Activated naive CD4-positive, alpha-beta T cell treated with anti-CD3 and anti-CD28 coated beads, Interleukin-2, amount 10 ng/mL, durations not matched to agents 7 days and 5 days (primary cell): ENCODE measurements at regions not wholly inside any gene's neighbourhood (a gene's known extent, or its start where the extent isn't known, plus 50 kb on each side); places are given as distances from the start of the nearest gene placed in this dataset.
"Not testable (repeated sequence)": the region's sequence is repeated elsewhere in the genome, so short reads cannot be mapped to it uniquely, and the experiment has no call there.

Source experiments
- CTCF ChIA-PET: fragments of 350-600 bp; sonication (Branson Sonifier 250); formaldehyde crosslinking; loops from one replicate; lab custom pipeline; 2021; ENCODE audit warnings: antibody characterized with exemption; lab: Charles Lee
- DNase-seq: peaks from one replicate; pipeline ENCODE4 v3.0.0-alpha.2; 2020
- H3K27ac Mint-ChIP-seq: one replicate; pipeline ENCODE4 v1.8.0; 2021; ENCODE audit warnings: mild to moderate bottlenecking, moderate library complexity, mixed read lengths
- H3K27me3 Mint-ChIP-seq: one replicate; pipeline ENCODE4 v1.8.0; 2021; ENCODE audit warnings: mild to moderate bottlenecking, mixed read lengths
- H3K36me3 Mint-ChIP-seq: one replicate; pipeline ENCODE4 v1.8.0; 2021; ENCODE audit warnings: mixed read lengths
- H3K4me1 Mint-ChIP-seq: one replicate; pipeline ENCODE4 v1.8.0; 2021; ENCODE audit warnings: mixed read lengths
- H3K4me3 Mint-ChIP-seq: one replicate; pipeline ENCODE4 v1.8.0; 2021; ENCODE audit warnings: mild to moderate bottlenecking, moderate library complexity, mixed read lengths
- H3K9me3 Mint-ChIP-seq: one replicate; pipeline ENCODE4 v1.8.0; 2021; ENCODE audit warnings: mixed read lengths

DNA sequence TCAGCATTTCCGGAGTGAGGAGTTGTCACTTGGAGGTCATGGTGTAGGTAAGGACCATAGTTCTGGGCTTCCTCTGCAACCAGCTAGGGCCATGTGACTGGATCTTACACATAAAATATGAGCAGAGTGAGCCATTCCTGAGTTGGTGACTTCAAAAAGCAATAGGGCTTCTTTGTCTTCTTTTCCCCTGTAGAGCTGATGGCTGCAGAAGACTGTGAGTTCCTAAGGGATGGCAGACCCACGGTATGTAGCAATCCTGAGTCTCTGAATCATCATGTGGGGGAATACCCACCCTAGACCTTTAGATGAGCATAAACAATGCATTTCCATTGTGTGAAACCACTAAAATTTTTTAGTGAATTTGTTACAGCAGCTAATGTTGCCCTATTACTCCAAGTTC, 151.1 kb upstream of the TBX3 start:
- Mint-ChIP-seq H3K36me3 (no peaks in the 10 kb centered on the region), H3K27ac (no peak overlapping the region), H3K4me1 (no peaks in the 10 kb centered on the region), H3K4me3 (no peak overlapping the region), H3K27me3 (no peaks in the 10 kb centered on the region), H3K9me3 (peaks cover 4% of the 10 kb centered on the region)
- CTCF ChIA-PET = no interaction called here
- no peak for DNase-seq

DNA sequence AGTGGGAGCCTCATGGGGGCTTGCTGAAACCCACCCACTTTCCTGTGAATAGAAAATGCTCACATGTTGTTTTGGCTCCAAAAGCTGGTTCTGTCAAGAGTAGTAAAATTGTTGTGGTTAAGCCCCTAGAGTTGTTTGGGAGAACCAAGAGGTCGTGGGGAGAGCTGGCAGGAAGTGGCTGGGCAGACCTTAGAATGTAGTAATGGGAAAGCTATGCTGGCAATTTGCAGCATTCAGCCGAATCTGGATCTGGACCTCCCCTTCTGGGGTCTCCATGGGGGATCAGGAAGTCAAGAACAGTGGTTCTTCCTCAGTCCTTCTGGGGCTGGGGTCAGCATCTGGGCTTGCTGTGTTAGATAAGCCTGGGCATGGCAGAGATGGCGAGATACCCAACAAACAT, 150.6 kb upstream of the TBX3 start:
- DNase-seq = no peak
- Mint-ChIP-seq H3K27ac (no peak overlapping the region), H3K36me3 (no peaks in the 10 kb centered on the region), H3K9me3 (peaks cover 3% of the 10 kb centered on the region), H3K4me1 (no peaks in the 10 kb centered on the region), H3K4me3 (no peak overlapping the region), H3K27me3 (no peaks in the 10 kb centered on the region)
- CTCF ChIA-PET = interaction anchor here (0.5 kb wide), 1 partner anchor 1850 kb away, joined by 3 read pairs; no protein-coding TSS in a partner anchor

DNA sequence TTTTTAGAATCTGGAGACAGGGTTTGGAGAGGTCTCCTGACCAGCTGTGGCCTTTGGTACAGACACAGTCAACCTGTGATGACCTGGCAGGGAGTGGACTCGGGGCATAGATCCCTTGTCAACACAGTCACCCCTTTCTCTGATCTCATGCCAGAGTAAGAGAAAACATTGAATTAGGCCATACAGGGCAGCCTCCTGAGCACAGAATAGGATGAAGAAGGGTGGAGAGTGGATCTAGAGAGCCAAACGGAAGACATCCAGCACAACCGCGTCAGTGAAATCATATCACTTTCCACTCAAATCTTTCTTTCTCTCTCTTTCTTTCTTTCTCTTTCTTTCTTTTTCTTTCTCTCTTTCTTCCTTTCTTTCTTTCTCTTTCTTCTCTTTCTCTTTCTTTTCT, 145.9 kb upstream of the TBX3 start:
- Mint-ChIP-seq H3K9me3 (peaks cover 4% of the 10 kb centered on the region), H3K4me3 (no peak overlapping the region), H3K27ac (no peak overlapping the region), H3K4me1 (no peaks in the 10 kb centered on the region), H3K27me3 (no peaks in the 10 kb centered on the region), H3K36me3 (no peaks in the 10 kb centered on the region)
- no peak for DNase-seq
- CTCF ChIA-PET = no interaction called here

DNA sequence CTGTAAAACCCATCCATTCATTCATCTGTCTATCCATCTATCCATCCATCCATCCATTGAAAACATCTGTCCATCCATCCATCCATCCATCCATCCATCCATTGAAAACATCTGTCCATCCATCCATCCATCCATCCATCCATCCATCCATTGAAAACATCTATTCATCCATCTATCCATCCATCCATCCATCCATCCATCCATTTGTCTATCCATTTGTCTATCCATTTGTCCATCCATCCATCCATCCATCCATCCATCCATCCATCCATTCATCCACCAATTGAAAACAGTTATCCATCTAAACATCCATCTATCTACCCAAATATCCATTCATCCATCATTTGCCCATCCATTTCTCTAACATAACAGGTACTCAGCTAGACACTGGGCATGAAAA, 145.3 kb upstream of the TBX3 start:
- H3K4me1 Mint-ChIP-seq, DNase-seq, H3K4me3 Mint-ChIP-seq, CTCF ChIA-PET, H3K27me3 Mint-ChIP-seq, H3K27ac Mint-ChIP-seq, H3K36me3 Mint-ChIP-seq, H3K9me3 Mint-ChIP-seq: not testable (repeated sequence)

DNA sequence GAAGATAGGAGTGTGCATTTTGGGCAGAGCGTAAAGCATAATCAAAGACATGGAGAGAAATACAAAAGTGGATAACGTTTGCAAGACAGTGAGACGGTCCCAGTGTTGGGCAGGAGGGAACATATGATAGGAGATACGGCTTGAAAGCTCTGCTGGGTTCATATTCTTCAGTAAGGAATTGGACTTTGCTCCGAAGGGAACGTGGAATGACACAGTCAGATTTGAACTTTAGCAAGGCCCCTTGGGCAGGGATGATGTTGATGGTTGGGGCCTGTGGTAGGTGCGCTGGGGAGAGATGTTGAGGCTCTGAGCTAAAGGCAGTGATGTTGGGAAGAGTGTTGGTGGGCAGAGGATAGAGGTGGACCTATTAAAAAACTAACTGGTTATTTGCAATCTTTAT, 143.5 kb upstream of the TBX3 start:
- Mint-ChIP-seq H3K27ac (no peak overlapping the region), H3K4me3 (no peak overlapping the region), H3K27me3 (no peaks in the 10 kb centered on the region), H3K4me1 (no peaks in the 10 kb centered on the region), H3K9me3 (peaks cover 7% of the 10 kb centered on the region), H3K36me3 (no peaks in the 10 kb centered on the region)
- CTCF ChIA-PET = no interaction called here
- no peak for DNase-seq

DNA sequence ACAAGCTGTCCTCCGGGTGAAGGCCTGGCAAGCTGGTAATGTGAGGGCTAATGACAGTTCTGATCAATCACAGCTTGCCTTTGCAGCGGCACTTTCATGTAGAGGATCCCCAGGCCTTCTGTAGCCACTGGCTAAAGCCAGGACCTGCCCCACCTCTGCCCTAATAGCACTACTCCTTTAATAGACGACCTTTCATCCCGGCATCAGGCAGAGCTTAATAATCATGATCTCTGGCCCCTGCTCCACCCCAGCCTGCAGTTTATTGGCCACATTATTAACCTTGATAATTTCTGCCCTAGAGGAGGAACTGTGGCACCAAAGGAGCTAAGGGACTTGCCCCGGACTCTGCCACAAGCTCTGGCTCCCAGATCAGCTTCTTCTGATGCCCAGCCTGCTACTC, 142.3 kb upstream of the TBX3 start:
- H3K27ac Mint-ChIP-seq = no peak overlapping the region

DNA sequence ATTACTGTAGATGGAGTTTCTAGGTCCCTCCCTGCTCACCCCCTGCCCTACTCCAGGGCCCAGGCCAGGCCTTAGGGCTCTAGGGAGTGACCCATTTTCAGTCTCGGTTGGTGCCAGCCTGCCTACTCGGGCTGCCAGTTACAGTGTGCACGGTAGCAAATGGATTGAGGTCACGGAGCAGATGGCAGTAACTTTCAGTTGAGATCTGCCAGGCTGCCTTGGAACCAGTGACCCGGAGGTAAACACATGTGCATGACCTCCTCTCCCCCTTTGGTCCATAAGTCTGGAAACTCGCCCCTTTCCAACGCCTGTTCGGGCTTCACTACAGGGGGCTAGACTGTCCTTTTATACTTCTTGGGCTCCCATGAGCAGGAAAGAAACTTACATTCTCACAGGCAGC, 139.7 kb upstream of the TBX3 start:
- peaks cover 7% of the 10 kb centered on the region for H3K9me3 Mint-ChIP-seq
- H3K27ac Mint-ChIP-seq = no peak overlapping the region
- H3K4me3 Mint-ChIP-seq = no peak overlapping the region
- CTCF ChIA-PET = no interaction called here
- H3K27me3 Mint-ChIP-seq = no peaks in the 10 kb centered on the region
- no peak for DNase-seq
- H3K4me1 Mint-ChIP-seq = no peaks in the 10 kb centered on the region
- no peaks in the 10 kb centered on the region for H3K36me3 Mint-ChIP-seq

More for the DNA sequence above, 142.3 kb upstream of the TBX3 start:
- H3K4me3 Mint-ChIP-seq = no peak overlapping the region
- peaks cover 7% of the 10 kb centered on the region for H3K9me3 Mint-ChIP-seq
- H3K4me1 Mint-ChIP-seq = no peaks in the 10 kb centered on the region
- DNase-seq = no peak
- H3K27me3 Mint-ChIP-seq = no peaks in the 10 kb centered on the region
- CTCF ChIA-PET = no interaction called here
- H3K36me3 Mint-ChIP-seq = no peaks in the 10 kb centered on the region

DNA sequence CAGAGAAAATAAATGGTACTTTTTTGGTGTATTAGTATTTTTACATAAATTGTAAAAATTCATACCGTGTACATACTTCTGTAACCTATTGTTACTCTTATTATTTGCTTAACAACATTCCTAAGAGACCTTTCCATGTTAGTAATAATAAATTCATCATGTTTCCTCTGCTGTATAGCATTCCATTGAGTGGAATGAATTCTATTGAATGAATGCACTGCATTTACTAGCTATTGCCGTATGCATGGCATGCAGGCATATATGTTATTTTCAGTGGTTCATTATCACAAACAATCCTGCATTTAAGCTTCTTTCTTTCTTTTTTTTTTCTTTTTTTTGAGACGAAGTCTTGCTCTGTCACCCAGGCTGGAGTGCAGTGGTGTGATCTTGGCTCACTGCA, 137.6 kb upstream of the TBX3 start:
- no peak overlapping the region for H3K27ac Mint-ChIP-seq
- CTCF ChIA-PET = no interaction called here
- H3K4me3 Mint-ChIP-seq = no peak overlapping the region
- DNase-seq = no peak
- H3K9me3 Mint-ChIP-seq = peaks cover 7% of the 10 kb centered on the region
- H3K4me1 Mint-ChIP-seq = no peaks in the 10 kb centered on the region
- no peaks in the 10 kb centered on the region for H3K36me3 Mint-ChIP-seq
- H3K27me3 Mint-ChIP-seq = no peaks in the 10 kb centered on the region

DNA sequence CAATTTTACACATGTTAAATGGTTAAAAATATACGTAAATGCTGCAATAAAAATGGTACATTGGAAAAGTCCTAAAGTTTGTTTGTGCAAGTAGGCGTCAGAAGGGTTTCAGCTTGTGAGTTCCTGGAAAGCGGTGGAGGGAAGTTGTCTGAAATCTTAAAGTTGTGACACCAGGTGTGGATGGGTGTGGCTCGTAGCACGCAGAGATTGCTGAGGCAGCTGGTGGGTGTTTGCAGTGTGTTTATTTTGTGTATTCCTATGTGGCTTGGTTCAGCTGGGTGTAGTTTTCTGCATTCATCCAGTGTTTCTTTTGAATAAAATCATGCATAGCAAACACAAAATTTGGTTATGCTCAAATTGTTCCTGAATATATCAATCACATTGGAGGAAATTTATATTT, 136.8 kb upstream of the TBX3 start:
- Mint-ChIP-seq H3K4me3 (no peak overlapping the region), H3K27me3 (no peaks in the 10 kb centered on the region), H3K36me3 (no peaks in the 10 kb centered on the region), H3K4me1 (no peaks in the 10 kb centered on the region), H3K9me3 (peaks cover 7% of the 10 kb centered on the region), H3K27ac (no peak overlapping the region)
- CTCF ChIA-PET = no interaction called here
- DNase-seq = no peak

DNA sequence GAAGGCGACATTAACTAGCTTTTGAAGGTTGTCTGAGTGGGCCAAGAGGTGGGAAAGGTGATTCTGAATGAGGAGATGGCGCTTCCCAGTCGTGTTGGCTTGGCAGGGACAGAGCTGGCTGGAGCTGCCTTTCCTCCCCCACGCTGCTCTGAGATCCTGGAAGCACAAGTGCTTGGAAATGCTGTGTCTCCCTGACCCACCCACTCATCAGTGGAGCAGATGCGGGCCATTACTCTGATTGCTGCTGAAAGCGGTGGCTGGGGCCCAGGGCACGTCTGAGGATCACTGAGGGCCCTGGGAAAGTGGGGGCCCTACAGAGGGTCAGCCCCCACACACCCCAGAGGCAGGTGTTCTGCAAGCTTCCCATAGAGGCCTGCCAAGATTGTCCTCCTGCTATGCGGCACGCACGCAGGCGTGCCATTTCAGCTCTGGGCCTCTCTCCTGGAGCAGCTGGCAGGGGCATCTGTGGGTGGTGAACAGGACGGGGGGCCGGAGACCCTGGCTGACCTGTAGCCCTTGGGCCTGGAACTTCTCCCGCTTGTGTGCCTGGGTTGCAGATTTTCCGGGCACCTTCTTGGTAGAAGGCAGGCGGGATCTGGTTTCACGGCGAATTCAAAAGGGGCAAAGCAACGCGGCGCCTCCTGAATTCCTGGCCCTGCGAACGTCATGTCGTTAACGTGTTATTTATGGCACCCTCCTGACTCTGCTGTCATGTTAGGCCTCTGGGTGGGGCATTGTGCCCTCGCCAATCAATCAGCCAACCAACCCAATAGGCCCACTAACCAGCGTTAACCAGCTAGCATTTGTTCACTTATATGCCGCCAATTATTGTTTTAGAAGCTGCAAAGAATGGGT, 133.8 kb upstream of the TBX3 start:
- no peaks in the 10 kb centered on the region for H3K36me3 Mint-ChIP-seq
- CTCF ChIA-PET = no interaction called here
- H3K4me1 Mint-ChIP-seq = no peaks in the 10 kb centered on the region
- peaks cover 4% of the 10 kb centered on the region for H3K9me3 Mint-ChIP-seq
- H3K27ac Mint-ChIP-seq = no peak overlapping the region
- H3K4me3 Mint-ChIP-seq = no peak overlapping the region
- DNase-seq = no peak
- peaks cover 4% of the 10 kb centered on the region for H3K27me3 Mint-ChIP-seq

DNA sequence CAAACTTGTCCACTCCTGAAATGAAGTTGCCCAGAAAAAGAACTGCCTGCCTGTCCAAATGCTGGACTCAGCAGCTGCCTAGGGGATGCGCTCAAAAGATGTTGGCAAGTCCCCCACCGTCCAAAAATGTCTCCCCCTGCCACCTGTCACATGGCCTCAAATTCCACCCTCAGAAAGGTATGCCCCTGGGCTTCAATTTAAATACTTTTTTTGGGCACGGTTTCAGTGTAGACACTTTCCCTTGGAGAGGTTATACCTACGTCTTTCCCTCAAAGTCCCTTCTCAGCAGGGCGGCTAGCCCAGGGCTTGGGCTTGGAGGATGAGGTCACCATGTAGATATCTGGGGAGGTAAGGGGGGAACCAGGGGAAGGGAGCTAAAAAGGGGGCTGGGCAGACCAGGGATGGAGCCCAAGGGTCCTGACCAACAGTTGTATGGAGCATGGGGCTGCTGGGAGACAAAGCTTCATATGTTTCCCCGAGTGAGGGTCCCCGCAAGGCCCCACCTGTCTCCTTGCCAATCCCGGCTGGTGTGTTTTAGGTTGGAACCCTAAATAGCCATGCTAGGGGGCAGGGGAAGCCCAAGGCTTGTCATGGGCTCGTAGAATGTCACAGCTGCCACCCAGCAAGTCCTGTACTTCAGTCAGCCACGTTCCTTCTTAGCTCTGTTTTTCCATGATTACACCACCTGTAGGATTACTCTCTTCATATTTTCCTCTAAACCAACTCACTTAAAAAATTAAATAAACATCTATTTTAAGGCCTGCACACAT, 131.2 kb upstream of the TBX3 start:
- Mint-ChIP-seq H3K9me3 (peaks cover 6% of the 10 kb centered on the region), H3K4me1 (no peaks in the 10 kb centered on the region), H3K27ac (no peak overlapping the region), H3K27me3 (peaks cover 11% of the 10 kb centered on the region), H3K36me3 (no peaks in the 10 kb centered on the region), H3K4me3 (no peak overlapping the region)
- DNase-seq = no peak
- CTCF ChIA-PET = no interaction called here

DNA sequence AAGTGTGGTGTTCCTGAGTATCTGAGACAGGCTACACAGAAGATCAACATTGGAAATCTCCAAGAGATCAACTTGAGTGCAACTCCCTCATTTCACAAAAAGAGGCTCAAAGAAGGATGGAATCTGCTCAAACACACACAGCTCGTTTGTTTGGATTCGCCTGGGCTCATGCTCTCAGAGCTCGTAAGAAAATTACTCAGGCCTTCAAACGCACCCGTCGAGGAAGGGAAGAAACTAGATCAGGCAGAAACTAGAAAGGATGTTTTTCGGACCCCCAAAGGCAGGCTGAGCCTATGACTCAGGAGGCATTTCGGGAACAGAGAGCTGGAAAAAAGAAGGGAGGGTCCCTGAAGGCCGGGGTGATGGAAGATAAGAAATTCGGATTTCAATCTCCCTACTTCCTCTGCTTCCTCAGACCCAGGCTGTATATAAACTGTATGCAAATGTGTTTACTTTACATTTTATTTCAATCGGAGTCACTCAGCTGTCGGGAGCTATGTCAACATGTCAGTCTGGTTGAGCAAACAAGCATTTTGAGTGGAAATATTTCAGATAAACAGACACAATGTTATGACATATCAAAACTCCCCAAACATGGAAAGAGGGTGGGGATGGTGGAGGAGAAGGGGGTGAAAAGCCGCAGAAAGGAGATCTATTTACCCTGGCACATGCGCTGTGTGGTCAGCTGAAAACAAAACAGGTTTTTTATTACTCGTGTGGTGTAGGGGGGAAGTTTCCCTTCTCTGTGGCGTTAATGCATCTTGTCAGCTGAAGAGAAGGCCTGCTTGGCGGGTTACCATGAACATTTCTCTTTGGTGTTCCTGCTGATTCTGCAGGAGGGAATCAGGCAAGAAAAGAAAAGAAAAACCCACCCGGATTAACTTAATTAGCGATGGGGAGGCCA, 129.1 kb upstream of the TBX3 start:
- H3K27ac Mint-ChIP-seq = no peak overlapping the region
- H3K36me3 Mint-ChIP-seq = no peaks in the 10 kb centered on the region
- H3K4me3 Mint-ChIP-seq = no peak overlapping the region
- DNase-seq = no peak
- H3K27me3 Mint-ChIP-seq = peaks cover 11% of the 10 kb centered on the region
- peaks cover 10% of the 10 kb centered on the region for H3K9me3 Mint-ChIP-seq
- CTCF ChIA-PET = no interaction called here
- no peaks in the 10 kb centered on the region for H3K4me1 Mint-ChIP-seq

DNA sequence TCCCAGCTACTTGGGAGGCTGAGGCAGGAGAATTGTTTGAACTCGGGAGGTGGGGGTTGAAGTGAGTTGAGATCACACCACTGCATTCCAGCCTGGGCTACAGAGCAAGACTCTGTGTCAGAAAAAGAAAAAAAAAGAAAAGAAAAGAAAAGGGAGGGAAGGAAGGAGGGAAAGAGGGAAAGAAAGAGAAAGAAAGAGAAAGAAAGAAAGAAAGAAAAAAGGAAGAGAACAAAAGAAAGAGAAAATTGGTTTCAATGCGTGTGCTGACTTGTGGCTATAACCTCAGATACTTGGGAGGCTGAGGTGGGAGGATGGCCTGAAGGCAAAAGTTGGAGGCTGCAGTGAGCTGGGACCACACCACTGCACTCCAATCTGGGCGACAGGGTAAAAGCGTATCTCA, 128.4 kb upstream of the TBX3 start:
- peaks cover 11% of the 10 kb centered on the region for H3K27me3 Mint-ChIP-seq
- peaks cover 12% of the 10 kb centered on the region for H3K9me3 Mint-ChIP-seq
- H3K4me1 Mint-ChIP-seq = no peaks in the 10 kb centered on the region
- DNase-seq = no peak
- H3K27ac Mint-ChIP-seq = no peak overlapping the region
- no peaks in the 10 kb centered on the region for H3K36me3 Mint-ChIP-seq
- H3K4me3 Mint-ChIP-seq = no peak overlapping the region
- CTCF ChIA-PET = no interaction called here

DNA sequence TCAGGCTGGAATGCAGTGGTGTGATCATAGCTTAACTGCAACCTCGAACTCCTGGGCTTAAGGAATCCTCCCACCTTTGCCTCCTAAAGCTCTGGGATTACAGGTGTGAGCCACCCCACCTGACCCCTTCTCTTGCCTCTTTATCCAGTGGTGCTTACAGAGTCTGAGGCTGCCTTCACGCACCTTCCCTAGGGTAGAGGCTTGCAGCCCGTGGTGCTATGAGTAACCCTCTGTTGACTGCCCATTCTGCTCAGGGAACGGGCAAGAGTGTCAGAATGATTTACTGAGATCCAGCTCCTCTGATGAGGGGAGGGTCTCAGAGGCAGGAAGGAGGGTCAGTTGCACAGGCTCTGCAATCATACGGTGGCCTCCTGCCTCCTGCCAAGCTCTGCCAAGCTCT, 125.1 kb upstream of the TBX3 start:
- no peak overlapping the region for H3K27ac Mint-ChIP-seq
- no peak overlapping the region for H3K4me3 Mint-ChIP-seq
- CTCF ChIA-PET = no interaction called here

More for the DNA sequence above, 125.1 kb upstream of the TBX3 start:
- Mint-ChIP-seq H3K27me3 (peaks cover 11% of the 10 kb centered on the region), H3K4me1 (no peaks in the 10 kb centered on the region), H3K36me3 (no peaks in the 10 kb centered on the region), H3K9me3 (peaks cover 13% of the 10 kb centered on the region)
- DNase-seq = no peak
